PC-9 (cell line): ENCODE measurements at regions not wholly inside any gene's neighbourhood (a gene's known extent, or its start where the extent isn't known, plus 50 kb on each side); places are given as distances from the start of the nearest gene placed in this dataset.

Experiments used
- BruUV-seq: library from RNA; stranded (reverse); fragments of 400-500 nt; replicated peaks from 2 replicates; lab custom pipeline; 2021; lab: Mats Ljungman, UMichigan
- CTCF ChIA-PET: fragments of 300-600 bp; sonication (Branson Sonifier 250); formaldehyde crosslinking; loops from one replicate; lab custom pipeline; 2022; ENCODE audit warnings: antibody characterized with exemption; lab: Charles Lee
- POLR2A ChIA-PET: fragments of 300-600 bp; sonication (Branson Sonifier 250); formaldehyde crosslinking; loops from one replicate; lab custom pipeline; 2022; ENCODE audit warnings: antibody characterized with exemption; ENCODE audit not compliant: unreplicated experiment; lab: Charles Lee
- DNase-seq, 2 experiments: peaks; one replicate each; pipeline versions ENCODE4 v3.0.0 to v3.0.0-alpha.2; 2015 to 2022; ENCODE audit warnings: mixed read lengths in 1 of 2
- H2AFZ ChIP-seq: fragments of 200-600 bp; sonication (generic); 2 replicates; pipeline ENCODE4 v1.8.1; 2017; ENCODE audit warnings: antibody characterized with exemption
- H3F3A ChIP-seq: fragments of 200-600 bp; sonication (generic); 2 replicates; pipeline ENCODE4 v1.8.1; 2017; ENCODE audit warnings: antibody characterized with exemption, mild to moderate bottlenecking, low read depth; ENCODE audit not compliant: insufficient read depth
- H3K27ac ChIP-seq: fragments of 200-600 bp; sonication (generic); 2 replicates; pipeline ENCODE4 v1.6.1; 2016; ENCODE audit warnings: mixed run types
- H3K27me3 ChIP-seq: fragments of 200-600 bp; sonication (generic); 2 replicates; pipeline ENCODE4 v1.6.1; 2016; ENCODE audit warnings: low read depth, mixed run types; ENCODE audit not compliant: insufficient read depth
- H3K36me3 ChIP-seq: fragments of 200-600 bp; sonication (generic); 2 replicates; pipeline ENCODE4 v1.6.1; 2016; ENCODE audit warnings: low read depth, mixed run types
- H3K4me1 ChIP-seq: fragments of 200-600 bp; sonication (generic); replicated peaks from 2 replicates; pipeline ENCODE4 v1.6.1; 2016; ENCODE audit warnings: mixed run types; ENCODE audit not compliant: insufficient read depth
- H3K4me2 ChIP-seq: fragments of 200-600 bp; sonication (generic); 2 replicates; pipeline ENCODE4 v1.6.1; 2017; ENCODE audit warnings: mixed run types
- H3K4me3 ChIP-seq: fragments of 200-600 bp; sonication (generic); 2 replicates; pipeline ENCODE4 v1.6.1; 2016; ENCODE audit warnings: mixed run types
- H3K79me2 ChIP-seq: fragments of 200-600 bp; sonication (generic); 2 replicates; pipeline ENCODE4 v1.6.1; 2017; ENCODE audit warnings: low read depth, mixed run types
- H3K9me2 ChIP-seq: fragments of 200-600 bp; sonication (generic); 2 replicates; pipeline ENCODE4 v1.8.1; 2017; ENCODE audit warnings: mild to moderate bottlenecking; ENCODE audit not compliant: insufficient read depth
- H3K9me3 ChIP-seq: fragments of 200-600 bp; sonication (generic); 2 replicates; pipeline ENCODE4 v1.8.1; 2016; ENCODE audit warnings: low read depth; ENCODE audit not compliant: insufficient read depth
- H4K20me1 ChIP-seq: fragments of 200-600 bp; sonication (generic); 2 replicates; pipeline ENCODE4 v1.8.1; 2017; ENCODE audit not compliant: insufficient read depth
- CTCF ChIP-seq: fragments of 200-600 bp; sonication (generic); conservative IDR thresholded peaks from 2 replicates; pipeline ENCODE4 v1.6.1; 2017; ENCODE audit warnings: mixed run types, antibody characterized with exemption, mild to moderate bottlenecking, moderate library complexity
- EZH2 ChIP-seq: fragments of 200-600 bp; sonication (generic); IDR thresholded peaks from 2 replicates; pipeline ENCODE4 v1.8.0; 2017; ENCODE audit warnings: antibody characterized with exemption, low read depth
- intact Hi-C: fragments of 100-400 bp; cut with micrococcal nuclease; formaldehyde crosslinking; loops from one replicate; pipeline ENCODE4 v1.10.0; 2022; ENCODE audit not compliant: unreplicated experiment

GRCh38 chr18:77572537-77572936, 322.9 kb downstream of the GALR1 start:
- no peak for TF ChIP-seq EZH2
- TF ChIP-seq CTCF: no peak

GRCh38 chr18:77573571-77573970, 323.9 kb downstream of the GALR1 start:
- Histone ChIP-seq H3K27ac (no peak overlapping the region), H3K4me1 (no peaks in the 10 kb centered on the region), H2AFZ (no peak overlapping the region), H3K9me2 (no peaks in the 10 kb centered on the region), H3K27me3 (peaks cover 24% of the 10 kb centered on the region), H3K79me2 (no peaks in the 10 kb centered on the region), H3K36me3 (no peaks in the 10 kb centered on the region), H3F3A (no peaks in the 10 kb centered on the region), H3K9me3 (no peaks in the 10 kb centered on the region), H4K20me1 (no peaks in the 10 kb centered on the region), H3K4me3 (no peak overlapping the region), H3K4me2 (no peak overlapping the region)
- TF ChIP-seq CTCF: no peak
- no peak for TF ChIP-seq EZH2
- DNase-seq: no peak
- ChIA-PET CTCF (no interaction called here), POLR2A (no interaction called here)
- intact Hi-C loops: no loop called here
- no TSS peak for BruUV-seq

More at GRCh38 chr18:77572537-77572936, 322.9 kb downstream of the GALR1 start:
- POLR2A ChIA-PET: no interaction called here
- no peak overlapping the region for H3K4me2 ChIP-seq
- no peaks in the 10 kb centered on the region for H3K79me2 ChIP-seq
- H3K4me1 ChIP-seq: no peaks in the 10 kb centered on the region
- no peak overlapping the region for H3K27ac ChIP-seq
- DNase-seq: no peak
- H3K4me3 ChIP-seq: no peak overlapping the region
- no peaks in the 10 kb centered on the region for H3F3A ChIP-seq
- H3K36me3 ChIP-seq: no peaks in the 10 kb centered on the region
- CTCF ChIA-PET: no interaction called here
- no peaks in the 10 kb centered on the region for H4K20me1 ChIP-seq
- BruUV-seq: no TSS peak
- H2AFZ ChIP-seq: no peak overlapping the region
- H3K9me3 ChIP-seq: no peaks in the 10 kb centered on the region
- intact Hi-C loops: no loop called here
- H3K27me3 ChIP-seq: peaks cover 24% of the 10 kb centered on the region
- H3K9me2 ChIP-seq: no peaks in the 10 kb centered on the region

- no peak overlapping the region for H3K4me2 ChIP-seq
- CTCF ChIA-PET: no interaction called here
- no TSS peak for BruUV-seq
Observed at GRCh38 chr18:77590943-77591515, 341.4 kb downstream of the GALR1 start.

More at GRCh38 chr18:77590943-77591515, 341.4 kb downstream of the GALR1 start:
- H4K20me1 ChIP-seq: no peaks in the 10 kb centered on the region
- POLR2A ChIA-PET: no interaction called here
- H3K9me2 ChIP-seq: no peaks in the 10 kb centered on the region
- no peaks in the 10 kb centered on the region for H3K79me2 ChIP-seq
- H3K4me1 ChIP-seq: no peaks in the 10 kb centered on the region
- TF ChIP-seq CTCF: no peak
- TF ChIP-seq EZH2: no peak
- H3K36me3 ChIP-seq: no peaks in the 10 kb centered on the region
- intact Hi-C loops: no loop called here
- H2AFZ ChIP-seq: no peak overlapping the region
- no peak overlapping the region for H3K27ac ChIP-seq
- H3K9me3 ChIP-seq: no peaks in the 10 kb centered on the region
- H3K27me3 ChIP-seq: peaks cover 46% of the 10 kb centered on the region
- no peak overlapping the region for H3K4me3 ChIP-seq
- DNase-seq: no peak
- no peaks in the 10 kb centered on the region for H3F3A ChIP-seq
